Fibroblast of upper back skin (primary cell): ENCODE measurements at regions not wholly inside any gene's neighbourhood (a gene's known extent, or its start where the extent isn't known, plus 50 kb on each side); places are given as distances from the start of the nearest gene placed in this dataset.
"Not testable (repeated sequence)": the region's sequence is repeated elsewhere in the genome, so short reads cannot be mapped to it uniquely, and the experiment has no call there.

ENCODE experiments used
- DNase-seq: peaks from one replicate; pipeline ENCODE4 v3.0.0-alpha.2; 2013

DNA sequence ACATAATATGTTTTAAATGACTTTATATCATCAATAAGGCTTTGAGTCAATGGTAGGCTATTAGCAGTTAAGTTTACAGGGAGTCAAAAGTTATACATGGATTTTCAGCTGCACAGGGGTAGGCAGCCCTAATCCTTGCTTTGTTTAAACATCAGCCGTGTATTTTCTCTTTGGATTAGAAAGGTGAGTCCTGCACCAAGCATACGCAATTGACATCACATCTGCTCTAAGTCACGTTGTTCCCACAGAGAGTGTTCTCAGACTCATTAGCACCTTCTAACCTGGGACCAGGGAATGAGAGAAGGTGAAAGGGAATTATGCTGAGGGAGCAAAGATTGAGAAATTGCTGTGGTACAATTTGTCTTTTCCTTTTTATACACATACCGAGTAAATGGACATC is 148.6 kb upstream of the ZNF804B start:
- DNase-seq: no peak

DNA sequence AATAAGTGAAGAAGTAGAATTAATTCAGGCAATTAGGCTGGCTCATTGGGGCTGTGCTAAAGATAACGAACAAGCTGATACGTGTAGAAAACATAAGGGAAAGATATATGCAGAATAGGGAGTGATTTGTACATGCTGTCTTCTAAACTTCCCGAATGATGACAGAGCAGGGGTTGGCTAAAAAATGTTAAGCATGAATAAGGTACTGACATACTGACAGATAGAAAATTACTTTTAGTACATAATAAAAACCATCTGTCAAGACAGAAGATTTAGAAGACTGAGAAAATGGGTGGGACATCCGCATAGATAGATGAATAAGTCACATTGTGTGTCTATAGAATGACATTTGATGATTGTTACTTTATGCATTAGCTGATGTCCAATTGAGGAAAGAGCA is 158.8 kb upstream of the ZNF804B start:
- no peak for DNase-seq

DNA sequence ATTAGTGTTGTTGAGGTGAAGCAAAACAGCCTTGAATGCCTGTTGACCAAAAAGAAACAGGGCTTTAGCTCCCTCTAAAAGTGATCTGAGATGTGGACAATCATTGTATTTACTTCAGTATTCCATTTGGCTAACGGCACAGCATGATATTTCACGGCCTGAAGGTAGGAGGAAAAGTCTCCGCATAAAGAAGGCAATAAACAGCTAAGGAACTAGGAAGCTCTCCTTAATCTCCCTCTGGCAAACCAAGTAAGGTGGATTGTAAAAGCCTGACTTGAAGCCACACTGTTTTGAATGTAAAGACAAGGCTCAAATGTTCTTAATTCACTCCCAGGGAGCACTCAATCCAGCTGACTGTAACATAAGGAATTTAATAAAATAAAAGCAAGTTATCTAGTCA is 160.0 kb upstream of the ZNF804B start:
- DNase-seq: no peak

DNA sequence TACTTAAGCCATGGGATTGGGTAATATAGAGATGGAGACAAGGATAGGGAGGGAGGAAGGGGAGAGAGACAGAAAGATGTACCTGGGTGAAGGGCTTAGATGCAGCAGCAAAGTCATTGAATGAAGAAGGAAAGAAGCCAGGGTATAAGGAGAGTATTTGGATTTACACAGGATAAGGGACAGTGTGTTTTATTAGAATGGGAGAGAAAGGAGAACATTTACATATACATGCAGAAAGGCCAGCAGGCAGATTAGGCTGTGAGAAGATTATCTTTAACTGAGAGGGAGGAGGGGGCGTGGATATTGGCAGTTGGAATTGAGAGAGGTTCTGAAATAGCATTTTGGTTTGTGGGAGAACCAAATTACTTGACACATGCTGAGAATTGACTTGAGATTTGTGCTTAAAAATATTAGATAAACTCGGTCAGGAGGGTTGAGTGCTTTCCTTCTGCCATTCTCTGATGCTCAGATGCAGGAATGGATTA is 161.5 kb upstream of the ZNF804B start:
- no peak for DNase-seq

GRCh38 chr7:88590963-88591362 is 168.5 kb upstream of the ZNF804B start:
- no peak for DNase-seq

DNA sequence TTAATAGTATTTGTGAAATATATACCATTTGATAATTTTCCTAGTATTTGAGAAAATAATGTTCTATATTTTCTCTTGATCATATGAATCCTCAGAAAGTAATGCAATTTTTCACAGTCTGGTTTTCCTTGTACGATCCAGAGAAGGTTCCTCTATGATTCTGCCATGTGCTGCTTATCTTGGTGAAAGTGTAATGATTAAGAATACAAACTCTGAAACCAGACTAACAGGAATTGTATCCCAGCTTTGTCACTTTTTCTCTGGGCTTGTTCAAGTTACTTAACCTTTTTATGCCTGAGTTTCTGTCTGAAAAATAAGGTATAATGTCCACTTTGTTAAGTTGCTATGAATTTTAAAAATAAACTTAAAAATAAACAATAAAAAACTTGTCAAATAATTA is 169.6 kb upstream of the ZNF804B start:
- no peak for DNase-seq

DNA sequence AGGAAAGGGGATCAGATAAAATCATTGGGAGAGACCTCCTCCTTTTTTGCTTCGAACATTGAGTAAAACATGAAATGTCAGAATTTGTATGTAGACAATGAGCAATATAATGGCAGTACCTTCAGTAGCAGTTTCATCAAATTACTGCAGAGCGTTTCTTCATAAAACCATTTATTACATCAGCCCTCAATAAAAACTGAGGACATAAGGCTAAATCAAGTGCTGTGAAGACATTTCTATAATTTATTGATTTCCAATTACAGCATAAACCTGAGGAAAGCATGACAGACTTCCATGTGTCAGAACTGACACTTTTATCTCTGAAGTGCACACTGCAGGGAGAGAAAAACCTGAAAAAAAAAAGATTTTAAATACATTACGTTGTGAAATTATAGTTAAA is 172.6 kb upstream of the ZNF804B start:
- DNase-seq: no peak

GRCh38 chr7:88586219-88586618 is 173.3 kb upstream of the ZNF804B start:
- DNase-seq: no peak

DNA sequence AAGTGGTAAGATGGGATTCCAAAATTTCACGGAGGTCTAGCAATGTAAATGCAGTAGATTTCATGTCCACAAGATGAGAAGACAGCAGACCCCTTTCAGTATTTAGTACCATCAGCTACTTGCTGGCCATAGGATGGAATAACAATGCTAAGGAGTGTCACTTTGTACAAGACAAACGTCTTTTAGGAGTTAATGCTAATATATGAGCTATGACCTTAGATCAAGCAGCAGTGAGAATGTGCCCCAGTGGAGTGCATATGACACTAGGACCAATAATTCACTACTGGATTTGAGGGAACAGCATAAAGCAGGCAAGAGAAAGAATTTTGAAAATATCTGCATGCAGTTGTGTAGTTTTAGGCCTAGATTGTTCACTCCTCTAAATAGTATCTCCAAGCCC is 182.8 kb upstream of the ZNF804B start:
- no peak for DNase-seq

DNA sequence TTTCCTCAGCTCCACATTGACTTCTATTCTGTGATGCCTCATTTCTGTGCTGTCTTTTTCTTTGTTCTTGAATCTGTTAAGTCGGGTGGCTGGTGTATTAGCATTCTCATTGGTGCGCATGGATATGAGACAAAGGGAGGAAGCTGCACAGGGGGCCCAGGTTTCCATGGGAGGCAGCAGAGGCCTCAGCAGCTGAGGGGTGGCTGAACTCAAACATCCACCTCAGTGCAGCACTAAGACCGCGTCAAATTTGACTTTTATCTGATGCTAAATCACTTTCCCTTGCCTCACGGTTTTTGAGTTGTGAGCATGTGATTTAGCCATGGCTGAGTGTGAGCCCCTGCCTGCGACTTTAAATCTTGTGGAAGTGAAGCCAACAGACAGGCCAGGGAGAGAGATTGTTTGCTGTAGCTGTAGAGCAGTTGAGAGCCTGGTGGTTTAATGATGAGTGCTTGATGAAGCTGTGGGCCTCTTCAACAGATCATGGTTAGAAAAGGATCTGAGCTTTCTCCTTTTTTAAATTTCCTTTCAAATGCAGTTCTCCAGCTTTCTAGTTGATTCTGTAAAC is 193.3 kb upstream of the ZNF804B start:
- no peak for DNase-seq

- no peak for DNase-seq
These were observed 194.1 kb upstream of the ZNF804B start for GRCh38 chr7:88565401-88565800.

DNA sequence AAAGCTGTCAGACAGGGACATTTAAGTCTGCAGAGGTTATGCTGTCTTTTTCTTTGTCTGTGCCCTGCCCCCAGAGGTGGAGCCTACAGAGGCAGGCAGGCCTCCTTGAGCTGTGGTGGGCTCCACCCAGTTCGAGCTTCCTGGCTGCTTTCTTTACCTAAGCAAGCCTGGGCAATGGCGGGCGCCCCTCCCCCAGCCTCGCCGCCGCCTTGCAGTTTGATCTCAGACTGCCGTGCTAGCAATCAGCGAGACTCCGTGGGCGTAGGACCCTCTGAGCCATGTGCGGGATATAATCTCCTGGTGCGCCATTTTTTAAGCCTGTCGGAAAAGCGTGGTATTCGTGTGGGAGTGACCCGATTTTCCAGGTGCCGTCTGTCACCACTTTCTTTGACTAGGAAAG is 203.1 kb upstream of the ZNF804B start:
- DNase-seq: not testable (repeated sequence)

GRCh38 chr7:88554847-88555246 is 204.7 kb upstream of the ZNF804B start:
- not testable (repeated sequence) for DNase-seq

DNA sequence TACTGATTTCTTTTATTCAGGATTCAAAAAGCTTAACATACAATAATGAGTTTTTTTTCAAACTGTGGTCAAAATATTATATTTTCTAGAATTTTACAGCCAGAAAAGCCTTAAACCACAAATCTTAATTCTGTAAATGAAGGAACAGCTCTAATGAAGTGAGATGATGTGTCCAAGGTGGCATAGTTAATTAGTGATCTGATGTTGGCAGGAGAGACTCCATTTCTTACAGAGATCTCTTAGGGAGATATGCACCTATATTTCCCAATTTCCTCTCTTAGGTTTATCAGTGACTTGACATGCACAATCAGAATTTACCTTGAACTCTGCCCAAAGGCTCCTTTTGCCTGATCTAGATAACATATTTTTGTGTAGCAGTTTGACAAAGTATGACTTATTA is 211.1 kb upstream of the ZNF804B start:
- DNase-seq: no peak

DNA sequence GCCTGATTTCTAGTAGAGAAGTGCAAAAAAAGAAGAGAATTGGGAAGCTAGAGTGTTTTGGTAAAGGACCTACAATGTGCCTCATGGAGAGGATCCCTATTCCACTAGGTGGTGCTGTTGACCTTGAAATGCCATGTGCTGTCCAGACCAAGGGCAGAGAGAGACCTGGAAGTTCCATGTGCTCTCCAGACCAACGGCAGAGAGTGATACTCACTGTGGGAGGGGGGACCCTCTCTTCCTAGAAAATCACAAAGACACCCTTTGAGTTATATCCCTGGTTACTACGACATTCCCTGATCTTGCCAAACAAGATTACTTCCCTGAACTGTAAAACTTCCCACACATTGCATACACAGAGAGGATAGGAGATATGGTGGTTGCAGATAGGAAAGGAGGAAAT is 212.7 kb upstream of the ZNF804B start:
- peak; percentile 4 for DNase-seq

- DNase-seq: no peak
These were observed 213.8 kb upstream of the ZNF804B start for GRCh38 chr7:88545663-88546062.

- no peak for DNase-seq
These were observed 219.5 kb upstream of the ZNF804B start for GRCh38 chr7:88540012-88540411.

DNA sequence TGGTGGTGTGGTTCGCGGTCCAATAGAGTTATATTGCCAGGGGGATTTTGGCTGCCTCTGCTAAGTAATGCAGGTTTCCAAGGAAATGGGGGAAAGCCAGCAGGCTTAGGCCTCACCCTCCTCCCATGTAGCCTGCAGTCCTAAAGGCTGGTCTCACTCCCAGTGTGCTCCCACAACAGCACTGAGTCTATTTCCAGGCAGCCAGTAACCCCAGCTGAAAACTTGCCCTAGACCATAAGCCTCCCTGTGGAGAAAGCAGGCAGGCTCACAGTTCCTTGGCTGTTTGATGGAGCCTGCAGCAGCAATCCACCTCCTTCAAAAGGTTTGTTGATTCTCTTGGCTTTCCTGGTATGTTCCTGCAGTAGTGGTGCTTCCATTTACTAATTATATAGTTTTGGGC is 220.0 kb upstream of the ZNF804B start:
- no peak for DNase-seq

DNA sequence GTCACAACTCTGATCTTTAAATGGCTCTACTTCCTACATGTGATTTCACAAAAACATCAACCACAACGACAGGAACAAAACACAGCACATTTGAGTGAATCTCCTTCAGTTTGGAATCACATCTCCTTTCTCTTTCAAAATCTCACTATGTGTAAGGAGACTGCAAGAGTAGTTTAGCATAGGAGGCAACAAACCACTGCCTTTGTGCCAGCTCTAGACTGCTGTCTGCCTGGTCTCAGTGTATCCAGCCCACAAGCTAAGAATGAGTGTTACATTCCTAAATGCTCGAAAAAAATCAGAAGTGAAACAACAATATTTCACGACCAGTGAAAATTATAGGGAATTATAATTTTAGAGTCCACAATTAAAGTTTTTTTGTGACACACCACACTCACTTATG is 217.0 kb upstream of the STEAP4 start:
- no peak for DNase-seq

DNA sequence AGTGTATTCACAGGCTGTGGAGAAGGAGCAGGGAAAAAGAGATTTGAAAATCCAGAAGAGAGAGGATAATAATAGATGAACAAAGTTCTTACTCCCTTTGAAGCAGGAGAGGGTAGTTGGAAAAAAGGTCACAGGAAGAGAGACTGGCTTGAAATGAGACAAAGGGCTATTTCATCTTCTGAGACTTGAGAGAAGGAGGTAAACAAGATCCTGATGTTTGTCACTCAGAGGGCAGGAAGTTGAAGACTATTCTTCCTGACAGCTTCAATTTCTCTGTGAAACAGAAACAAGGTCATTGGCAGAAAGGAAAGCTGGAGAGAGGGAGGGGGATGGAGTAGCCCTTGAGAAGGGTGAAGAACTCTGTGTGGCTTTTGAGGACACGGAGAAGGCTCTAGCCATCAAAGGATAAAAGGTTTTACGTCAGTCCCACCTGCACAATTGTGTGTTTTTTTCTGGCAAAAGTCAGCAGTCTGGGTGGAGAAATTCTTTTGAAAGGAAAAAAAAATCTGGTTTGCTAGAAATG is 216.1 kb upstream of the STEAP4 start:
- DNase-seq: no peak

DNA sequence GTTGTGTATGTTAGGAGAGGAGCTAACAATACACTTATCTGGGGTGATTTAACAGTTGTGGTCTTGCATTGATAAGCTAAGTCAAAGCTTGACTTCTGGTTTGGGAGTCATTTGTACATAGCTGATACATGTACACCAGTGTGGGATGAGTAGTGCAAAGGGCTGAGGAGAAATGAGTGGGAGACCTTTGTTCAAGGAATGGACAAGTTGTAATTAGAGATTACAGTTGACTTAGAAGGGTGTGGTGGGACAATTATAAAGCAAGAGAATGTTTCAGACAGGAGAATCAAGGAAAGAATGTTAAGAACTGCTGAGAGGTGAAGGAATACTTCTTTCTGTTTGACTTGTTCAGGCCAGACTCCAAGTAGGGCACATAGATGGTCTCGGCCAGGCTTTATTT is 209.7 kb upstream of the STEAP4 start:
- DNase-seq: no peak

GRCh38 chr7:88515301-88515700 is 208.6 kb upstream of the STEAP4 start:
- DNase-seq: no peak

DNA sequence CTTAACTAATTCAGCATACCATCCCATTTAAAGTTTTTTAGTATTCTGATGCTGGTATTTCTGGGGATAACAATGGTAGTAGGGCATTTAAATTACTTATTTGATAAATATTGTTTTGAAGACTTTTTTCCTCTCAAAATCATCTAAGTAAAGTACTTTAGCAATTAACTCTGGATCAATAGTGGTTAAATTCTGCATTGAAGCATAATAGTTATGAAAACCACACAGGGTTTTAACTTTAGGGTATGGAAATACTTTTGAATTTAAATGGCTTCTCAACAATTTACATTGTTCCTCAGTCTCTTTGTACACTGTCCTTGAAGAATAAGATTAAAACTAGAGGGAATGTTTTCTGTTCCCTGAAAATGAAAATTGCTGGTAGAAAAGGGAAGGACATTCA is 202.6 kb upstream of the STEAP4 start:
- DNase-seq: no peak

DNA sequence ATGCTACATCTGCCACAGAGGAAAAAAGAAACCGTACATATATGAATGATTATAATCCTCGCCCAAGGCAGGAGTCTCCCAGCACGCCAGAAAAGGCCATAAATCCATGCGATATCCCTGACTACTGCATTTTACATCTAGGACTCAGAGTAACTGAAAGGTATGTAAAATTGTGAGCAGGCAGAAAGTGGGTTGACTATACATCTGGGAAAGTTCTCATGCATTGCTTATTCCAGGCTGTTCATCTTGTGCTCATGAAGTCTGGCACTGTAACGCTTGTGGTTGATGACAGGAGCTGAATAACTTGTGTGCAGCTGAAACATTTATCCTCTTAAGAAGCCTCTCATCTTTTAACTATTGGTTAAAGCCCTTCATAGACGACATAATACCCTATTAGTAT is 193.4 kb upstream of the STEAP4 start:
- DNase-seq: peak; percentile 9
